HepG2 (cell line): ENCODE measurements at regions not wholly inside any gene's neighbourhood (a gene's known extent, or its start where the extent isn't known, plus 50 kb on each side); places are given as distances from the start of the nearest gene placed in this dataset.

ENCODE experiments used
- ATAC-seq: fragments of 200-7000 bp; cut with Tn5 transposase; 3 replicates; pipeline ENCODE4 v1.9.1; 2020; ENCODE audit warnings: mild to moderate bottlenecking, moderate library complexity
- BruUV-seq: library from RNA; stranded (reverse); fragments of 400-500 nt; replicated peaks from 2 replicates; lab custom pipeline; 2021; lab: Mats Ljungman, UMichigan
- CTCF ChIA-PET: fragments of 300-600 bp; formaldehyde crosslinking; extraction: SDS; loops from one replicate; lab custom pipeline; 2021; ENCODE audit warnings: low total read pairs, inconsistent platforms, low intra/inter-chr PET ratio; lab: Yijun Ruan, JAX
- POLR2A ChIA-PET: fragments of 350-600 bp; sonication (Branson Sonifier 250); formaldehyde crosslinking; loops from one replicate; lab custom pipeline; 2020; ENCODE audit warnings: antibody characterized with exemption, inconsistent platforms; lab: Yijun Ruan, JAX
- DNase-seq: peaks from one replicate; pipeline ENCODE4 v3.0.0-alpha.2; 2015; ENCODE audit warnings: low spot score
- FAIRE-seq: peaks from 3 replicates; lab custom pipeline; 2011; peaks lifted over from hg19 to GRCh38; lab: Jason Lieb, UNC
- H2AFZ ChIP-seq: one replicate; pipeline ENCODE4 v1.6.1; 2011; ENCODE audit warnings: low read length, inconsistent platforms
- H3K27ac ChIP-seq: fragments of 300-600 bp; 3 replicates; pipeline ENCODE4 v1.8.0; 2011; ENCODE audit warnings: mixed run types, mild to moderate bottlenecking, mixed read lengths, low read length, inconsistent platforms; ENCODE audit not compliant: insufficient read depth; ENCODE audit errors: extremely low read length
- H3K27me3 ChIP-seq, 2 experiments: fragments of 200-600 bp in 1 of 2; 2 replicates in 1 of 2; 3 replicates in 1 of 2; pipeline versions ENCODE4 v1.6.0 to v1.8.0; 2011; ENCODE audit warnings: low read length in 2 of 2, mild to moderate bottlenecking in 2 of 2, moderate library complexity in 2 of 2, inconsistent platforms in 1 of 2; ENCODE audit not compliant: insufficient read depth in 2 of 2, control insufficient read depth in 1 of 2
- H3K36me3 ChIP-seq, 2 experiments: fragments of 200-600 bp in 1 of 2; replicated peaks in 1 of 2; 2 replicates in 1 of 2; 3 replicates in 1 of 2; pipeline versions ENCODE4 v1.5.1 to v1.8.0; 2011; ENCODE audit warnings: low read length in 2 of 2, inconsistent platforms in 1 of 2; ENCODE audit not compliant: insufficient read depth in 2 of 2, control insufficient read depth in 1 of 2
- H3K4me1 ChIP-seq: 2 replicates; pipeline ENCODE4 v1.5.1; 2012; ENCODE audit warnings: low read length, inconsistent platforms; ENCODE audit not compliant: insufficient read depth
- H3K4me2 ChIP-seq: 2 replicates; pipeline ENCODE4 v1.6.0; 2011; ENCODE audit warnings: low read depth, low read length, inconsistent platforms
- H3K4me3 ChIP-seq, 3 experiments: fragments of 200-600 bp in 1 of 3; sonication (generic), shearing (Covaris generic) in 1 of 3; replicated peaks in 1 of 3; 2 replicates each; pipeline ENCODE4 v1.5.1; 2011 to 2016; ENCODE audit warnings: low read length in 3 of 3, inconsistent platforms in 2 of 3, low read depth in 2 of 3, mild to moderate bottlenecking in 2 of 3, control low read depth in 1 of 3, mixed read lengths in 1 of 3; ENCODE audit not compliant: insufficient read depth in 1 of 3
- H3K79me2 ChIP-seq: one replicate; pipeline ENCODE4 v1.6.1; 2011; ENCODE audit warnings: low read length, inconsistent platforms; ENCODE audit not compliant: insufficient read depth
- H3K9ac ChIP-seq: 2 replicates; pipeline ENCODE4 v1.6.0; 2011; ENCODE audit warnings: mild to moderate bottlenecking, low read depth, low read length, inconsistent platforms; ENCODE audit not compliant: insufficient read depth
- H3K9me3 ChIP-seq: 2 replicates; pipeline ENCODE4 v1.5.1; 2012; ENCODE audit warnings: mild to moderate bottlenecking, low read length
- H4K20me1 ChIP-seq: 2 replicates; pipeline ENCODE4 v1.6.0; 2011; ENCODE audit warnings: inconsistent platforms, mild to moderate bottlenecking, low read length, moderate library complexity; ENCODE audit not compliant: insufficient read depth
- CREBL2 ChIP-seq: sonication (generic); formaldehyde crosslinking; IDR thresholded peaks from 2 replicates; pipeline ENCODE4 v1.8.1; 2023; ENCODE audit warnings: missing genetic modification reagents, mild to moderate bottlenecking, borderline replicate concordance
- HMG20A ChIP-seq: IDR thresholded peaks from 2 replicates; pipeline ENCODE4 v1.6.1; 2016; ENCODE audit warnings: borderline replicate concordance
- NR3C1 ChIP-seq: sonication (generic); formaldehyde crosslinking; IDR thresholded peaks from 2 replicates; pipeline ENCODE4 v1.4.0; 2020; ENCODE audit warnings: missing genetic modification reagents
- PHF20 ChIP-seq: sonication (generic); formaldehyde crosslinking; IDR thresholded peaks from 2 replicates; pipeline ENCODE4 v1.5.0; 2020; ENCODE audit warnings: mild to moderate bottlenecking, missing genetic modification reagents
- REL ChIP-seq: sonication (generic); formaldehyde crosslinking; conservative IDR thresholded peaks from 2 replicates; pipeline ENCODE4 v1.8.0; 2022; ENCODE audit warnings: mild to moderate bottlenecking, missing genetic modification reagents, moderate library complexity
- SMARCC2 ChIP-seq: fragments of 450-650 bp; IDR thresholded peaks from 2 replicates; pipeline ENCODE4 v1.6.1; 2017; ENCODE audit warnings: antibody characterized with exemption, mild to moderate bottlenecking
- TOE1 ChIP-seq: sonication (generic); formaldehyde crosslinking; IDR thresholded peaks from 2 replicates; pipeline ENCODE4 v1.4.0; 2020; ENCODE audit warnings: mild to moderate bottlenecking, missing genetic modification reagents
- ZKSCAN1 ChIP-seq: fragments of 150-350 bp; IDR thresholded peaks from 2 replicates; pipeline ENCODE4 v1.6.1; 2014; ENCODE audit warnings: low read length
- ZNF230 ChIP-seq: sonication (generic); formaldehyde crosslinking; IDR thresholded peaks from 2 replicates; pipeline ENCODE4 v1.4.0; 2020; ENCODE audit warnings: mild to moderate bottlenecking, missing genetic modification reagents
- ZNF296 ChIP-seq: sonication (generic); formaldehyde crosslinking; conservative IDR thresholded peaks from 2 replicates; pipeline ENCODE4 v1.5.0; 2020; ENCODE audit warnings: mild to moderate bottlenecking, missing genetic modification reagents
- ZNF329 ChIP-seq: sonication (generic); formaldehyde crosslinking; IDR thresholded peaks from 2 replicates; pipeline ENCODE4 v1.9.0; 2021; ENCODE audit warnings: low read depth, mild to moderate bottlenecking, missing genetic modification reagents
- ZNF687 ChIP-seq: sonication (generic); formaldehyde crosslinking; IDR thresholded peaks from 2 replicates; pipeline ENCODE4 v1.5.1; 2020; ENCODE audit warnings: mild to moderate bottlenecking, missing genetic modification reagents, moderate library complexity
- WGBS: methylation state at CpG from one replicate; pipeline ENCODE4 v1.1.6; 2017; ENCODE audit warnings: low lambda C conversion rate; 5-methylcytosine and 5-hydroxymethylcytosine counted together
- in situ Hi-C: cut with HindIII; loops from 2 replicates; pipeline ENCODE4 v1.10.0; 2017; ENCODE audit warnings: low pct_unique_long_range_greater_than_20kb; ENCODE audit not compliant: extremely low pct_ligation_motif_present
- intact Hi-C: fragments of 100-400 bp; cut with micrococcal nuclease; formaldehyde crosslinking; loops from one replicate; pipeline ENCODE4 v1.10.0; 2022; ENCODE audit not compliant: unreplicated experiment
- TF ChIP-seq, protein P1 (sequence below): sonication (generic); formaldehyde crosslinking; IDR thresholded peaks from 2 replicates; pipeline ENCODE4 v1.4.0; 2020; ENCODE audit warnings: missing genetic modification reagents, low read depth, mild to moderate bottlenecking, borderline replicate concordance
- TF ChIP-seq, protein P2 (sequence below): sonication (generic); formaldehyde crosslinking; IDR thresholded peaks from 2 replicates; pipeline ENCODE4 v1.5.0; 2020; ENCODE audit warnings: missing genetic modification reagents

GRCh38 chr10:33552290-33552689 lies 217.8 kb upstream of the NRP1 start (continued):
- TF ChIP-seq ZNF687 (CRISPR knock-in tag) (no peak), ZNF296 (CRISPR knock-in tag) (no peak), ZNF230 (CRISPR knock-in tag) (no peak), HMG20A (CRISPR knock-in tag) (no peak), TOE1 (CRISPR knock-in tag) (no peak), ZKSCAN1 (no peak), ZNF329 (CRISPR knock-in tag) (no peak)
- TF ChIP-seq, protein P1, sequence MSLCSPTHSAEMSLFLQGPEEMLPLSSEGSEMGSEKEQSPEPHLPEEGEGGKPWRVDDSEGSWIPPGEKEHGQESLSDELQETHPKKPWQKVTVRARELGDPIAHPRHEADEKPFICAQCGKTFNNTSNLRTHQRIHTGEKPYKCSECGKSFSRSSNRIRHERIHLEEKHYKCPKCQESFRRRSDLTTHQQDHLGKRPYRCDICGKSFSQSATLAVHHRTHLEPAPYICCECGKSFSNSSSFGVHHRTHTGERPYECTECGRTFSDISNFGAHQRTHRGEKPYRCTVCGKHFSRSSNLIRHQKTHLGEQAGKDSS (CRISPR knock-in tag) = no peak
- TF ChIP-seq, all 625 proteins: peak for 0

- Histone ChIP-seq H2AFZ (no peak overlapping the region), H3K27ac (no peak overlapping the region), H4K20me1 (no peaks in the 10 kb centered on the region), H3K27me3 (peaks cover 0 to 14% of the 10 kb centered on the region in 2 experiments; a peak in 2 of 5 replicates), H3K36me3 (no peaks in the 10 kb centered on the region), H3K4me2 (no peak overlapping the region), H3K4me1 (no peaks in the 10 kb centered on the region), H3K4me3 (no peak overlapping the region), H3K79me2 (no peaks in the 10 kb centered on the region), H3K9ac (no peak overlapping the region), H3K9me3 (no peaks in the 10 kb centered on the region)
- DNase-seq (no peak), ATAC-seq (no peak), FAIRE-seq (no peak)
- no TSS peak for BruUV-seq
- POLR2A ChIA-PET = no interaction called here
- CTCF ChIA-PET = no interaction called here
- 0% methylated on average over 1 of the region's 1 CpG for WGBS
- in situ Hi-C loops = no loop called here
- intact Hi-C loops = no loop called here
- TF ChIP-seq REL (CRISPR knock-in tag) (no peak), CREBL2 (CRISPR knock-in tag) (no peak), NR3C1 (CRISPR knock-in tag) (no peak), SMARCC2 (no peak), PHF20 (no peak)
- TF ChIP-seq, protein P2, sequence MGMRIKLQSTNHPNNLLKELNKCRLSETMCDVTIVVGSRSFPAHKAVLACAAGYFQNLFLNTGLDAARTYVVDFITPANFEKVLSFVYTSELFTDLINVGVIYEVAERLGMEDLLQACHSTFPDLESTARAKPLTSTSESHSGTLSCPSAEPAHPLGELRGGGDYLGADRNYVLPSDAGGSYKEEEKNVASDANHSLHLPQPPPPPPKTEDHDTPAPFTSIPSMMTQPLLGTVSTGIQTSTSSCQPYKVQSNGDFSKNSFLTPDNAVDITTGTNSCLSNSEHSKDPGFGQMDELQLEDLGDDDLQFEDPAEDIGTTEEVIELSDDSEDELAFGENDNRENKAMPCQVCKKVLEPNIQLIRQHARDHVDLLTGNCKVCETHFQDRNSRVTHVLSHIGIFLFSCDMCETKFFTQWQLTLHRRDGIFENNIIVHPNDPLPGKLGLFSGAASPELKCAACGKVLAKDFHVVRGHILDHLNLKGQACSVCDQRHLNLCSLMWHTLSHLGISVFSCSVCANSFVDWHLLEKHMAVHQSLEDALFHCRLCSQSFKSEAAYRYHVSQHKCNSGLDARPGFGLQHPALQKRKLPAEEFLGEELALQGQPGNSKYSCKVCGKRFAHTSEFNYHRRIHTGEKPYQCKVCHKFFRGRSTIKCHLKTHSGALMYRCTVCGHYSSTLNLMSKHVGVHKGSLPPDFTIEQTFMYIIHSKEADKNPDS (CRISPR knock-in tag) = no peak
Observed at GRCh38 chr10:33550811-33551210, 216.3 kb upstream of the NRP1 start.
